Activated naive CD8-positive, alpha-beta T cell treated with anti-CD3 and anti-CD28 coated beads, Interleukin-2, amount 10 ng/mL, durations not matched to agents 7 days and 5 days (primary cell): ENCODE measurements at regions not wholly inside any gene's neighbourhood (a gene's known extent, or its start where the extent isn't known, plus 50 kb on each side); places are given as distances from the start of the nearest gene placed in this dataset.
"Not testable (repeated sequence)": the region's sequence is repeated elsewhere in the genome, so short reads cannot be mapped to it uniquely, and the experiment has no call there.

ENCODE experiments used
- ATAC-seq: fragments of 150-1000 bp; cut with Tn5 transposase; one replicate; pipeline ENCODE4 v1.10.0; 2021; ENCODE audit warnings: low read depth, moderate library complexity
- POLR2A ChIA-PET: fragments of 350-600 bp; sonication (Branson Sonifier 250); formaldehyde crosslinking; loops from one replicate; lab custom pipeline; 2021; ENCODE audit warnings: antibody characterized with exemption; lab: Charles Lee
- DNase-seq: peaks from one replicate; pipeline ENCODE4 v3.0.0; 2021
- H3K27ac Mint-ChIP-seq: one replicate; pipeline ENCODE4 v1.8.0; 2022; ENCODE audit warnings: mild to moderate bottlenecking, mixed read lengths
- H3K27me3 Mint-ChIP-seq: one replicate; pipeline ENCODE4 v1.8.0; 2022; ENCODE audit warnings: mild to moderate bottlenecking, moderate library complexity, mixed read lengths
- H3K36me3 Mint-ChIP-seq: one replicate; pipeline ENCODE4 v1.8.0; 2021; ENCODE audit warnings: mild to moderate bottlenecking, mixed read lengths
- H3K4me1 Mint-ChIP-seq: one replicate; pipeline ENCODE4 v1.8.0; 2021; ENCODE audit warnings: mixed read lengths
- H3K4me3 Mint-ChIP-seq: one replicate; pipeline ENCODE4 v1.8.0; 2022; ENCODE audit warnings: mild to moderate bottlenecking, moderate library complexity, mixed read lengths
- H3K9me3 Mint-ChIP-seq: one replicate; pipeline ENCODE4 v1.8.0; 2021; ENCODE audit warnings: mixed read lengths

GRCh38 chr3:20604659-20605058 lies 418.7 kb upstream of the SGO1 start:
- POLR2A ChIA-PET, result no interaction called here
- H3K27ac Mint-ChIP-seq, result no peak overlapping the region
- H3K9me3 Mint-ChIP-seq, result peaks cover 14% of the 10 kb centered on the region
- no peaks in the 10 kb centered on the region for H3K27me3 Mint-ChIP-seq
- H3K36me3 Mint-ChIP-seq, result no peaks in the 10 kb centered on the region
- H3K4me1 Mint-ChIP-seq, result no peaks in the 10 kb centered on the region
- DNase-seq, result no peak
- no peak overlapping the region for H3K4me3 Mint-ChIP-seq
- no peak for ATAC-seq

GRCh38 chr3:20589275-20589674 lies 403.3 kb upstream of the SGO1 start:
- no peaks in the 10 kb centered on the region for H3K27me3 Mint-ChIP-seq
- DNase-seq (no peak), ATAC-seq (no peak)
- H3K4me1 Mint-ChIP-seq, result no peaks in the 10 kb centered on the region
- no peaks in the 10 kb centered on the region for H3K36me3 Mint-ChIP-seq
- H3K9me3 Mint-ChIP-seq, result peaks cover 2% of the 10 kb centered on the region
- H3K4me3 Mint-ChIP-seq, result no peak overlapping the region
- POLR2A ChIA-PET, result no interaction called here
- no peak overlapping the region for H3K27ac Mint-ChIP-seq

GRCh38 chr3:20588781-20589180 lies 402.8 kb upstream of the SGO1 start:
- no peak for DNase-seq
- Mint-ChIP-seq H3K4me1 (no peaks in the 10 kb centered on the region), H3K4me3 (no peak overlapping the region), H3K36me3 (no peaks in the 10 kb centered on the region), H3K27ac (no peak overlapping the region), H3K9me3 (peaks cover 2% of the 10 kb centered on the region), H3K27me3 (no peaks in the 10 kb centered on the region)
- no peak for ATAC-seq
- POLR2A ChIA-PET, result no interaction called here

GRCh38 chr3:20583648-20584047 lies 397.6 kb upstream of the SGO1 start:
- H3K9me3 Mint-ChIP-seq, result no peaks in the 10 kb centered on the region
- POLR2A ChIA-PET, result no interaction called here
- H3K27ac Mint-ChIP-seq, result no peak overlapping the region
- H3K36me3 Mint-ChIP-seq, result no peaks in the 10 kb centered on the region
- H3K4me1 Mint-ChIP-seq, result no peaks in the 10 kb centered on the region
- DNase-seq (no peak), ATAC-seq (no peak)
- no peak overlapping the region for H3K4me3 Mint-ChIP-seq
- H3K27me3 Mint-ChIP-seq, result no peaks in the 10 kb centered on the region

- POLR2A ChIA-PET, result no interaction called here
- H3K27ac Mint-ChIP-seq, result no peak overlapping the region
- no peaks in the 10 kb centered on the region for H3K4me1 Mint-ChIP-seq
- H3K9me3 Mint-ChIP-seq, result no peaks in the 10 kb centered on the region
- no peaks in the 10 kb centered on the region for H3K36me3 Mint-ChIP-seq
- H3K4me3 Mint-ChIP-seq, result no peak overlapping the region
- no peaks in the 10 kb centered on the region for H3K27me3 Mint-ChIP-seq
- DNase-seq (no peak), ATAC-seq (no peak)
Measured at GRCh38 chr3:20576228-20576627, 390.2 kb upstream of the SGO1 start.

- DNase-seq (no peak), ATAC-seq (no peak)
- Mint-ChIP-seq H3K4me1 (no peaks in the 10 kb centered on the region), H3K9me3 (no peaks in the 10 kb centered on the region), H3K36me3 (no peaks in the 10 kb centered on the region), H3K27me3 (no peaks in the 10 kb centered on the region), H3K4me3 (no peak overlapping the region), H3K27ac (no peak overlapping the region)
- POLR2A ChIA-PET, result no interaction called here
Measured at GRCh38 chr3:20575146-20575545, 389.1 kb upstream of the SGO1 start.

GRCh38 chr3:20574746-20575145 lies 388.7 kb upstream of the SGO1 start:
- Mint-ChIP-seq H3K36me3 (no peaks in the 10 kb centered on the region), H3K4me1 (no peaks in the 10 kb centered on the region), H3K9me3 (no peaks in the 10 kb centered on the region), H3K27me3 (no peaks in the 10 kb centered on the region), H3K4me3 (no peak overlapping the region), H3K27ac (no peak overlapping the region)
- POLR2A ChIA-PET, result no interaction called here
- DNase-seq (no peak), ATAC-seq (no peak)

- POLR2A ChIA-PET, result no interaction called here
- ATAC-seq (no peak), DNase-seq (no peak)
- Mint-ChIP-seq H3K4me3 (no peak overlapping the region), H3K27ac (no peak overlapping the region), H3K27me3 (no peaks in the 10 kb centered on the region), H3K36me3 (no peaks in the 10 kb centered on the region), H3K9me3 (no peaks in the 10 kb centered on the region), H3K4me1 (no peaks in the 10 kb centered on the region)
Measured at GRCh38 chr3:20573175-20573574, 387.2 kb upstream of the SGO1 start.

- no peaks in the 10 kb centered on the region for H3K27me3 Mint-ChIP-seq
- H3K4me1 Mint-ChIP-seq, result no peaks in the 10 kb centered on the region
- no peak overlapping the region for H3K27ac Mint-ChIP-seq
- ATAC-seq (no peak), DNase-seq (no peak)
- no peak overlapping the region for H3K4me3 Mint-ChIP-seq
- POLR2A ChIA-PET, result no interaction called here
- no peaks in the 10 kb centered on the region for H3K36me3 Mint-ChIP-seq
- no peaks in the 10 kb centered on the region for H3K9me3 Mint-ChIP-seq
Measured at GRCh38 chr3:20572473-20572872, 386.5 kb upstream of the SGO1 start.

GRCh38 chr3:20569310-20569709 lies 383.3 kb upstream of the SGO1 start:
- Mint-ChIP-seq H3K27ac (no peak overlapping the region), H3K27me3 (peaks cover 2% of the 10 kb centered on the region), H3K9me3 (peaks cover 1% of the 10 kb centered on the region), H3K36me3 (no peaks in the 10 kb centered on the region), H3K4me3 (no peak overlapping the region), H3K4me1 (no peaks in the 10 kb centered on the region)
- POLR2A ChIA-PET, result no interaction called here
- ATAC-seq (no peak), DNase-seq (no peak)

GRCh38 chr3:20564966-20565365 lies 379.0 kb upstream of the SGO1 start:
- DNase-seq (no peak), ATAC-seq (no peak)
- Mint-ChIP-seq H3K9me3 (peaks cover 1% of the 10 kb centered on the region), H3K27me3 (peaks cover 2% of the 10 kb centered on the region), H3K4me1 (no peaks in the 10 kb centered on the region), H3K27ac (no peak overlapping the region), H3K36me3 (no peaks in the 10 kb centered on the region), H3K4me3 (no peak overlapping the region)
- POLR2A ChIA-PET, result no interaction called here

- Mint-ChIP-seq H3K9me3 (peaks cover 1% of the 10 kb centered on the region), H3K36me3 (no peaks in the 10 kb centered on the region), H3K4me3 (no peak overlapping the region), H3K27ac (no peak overlapping the region), H3K4me1 (no peaks in the 10 kb centered on the region), H3K27me3 (peaks cover 2% of the 10 kb centered on the region)
- POLR2A ChIA-PET, result no interaction called here
- DNase-seq (no peak), ATAC-seq (no peak)
Measured at GRCh38 chr3:20563985-20564384, 378.0 kb upstream of the SGO1 start.

GRCh38 chr3:20563251-20563650 lies 377.2 kb upstream of the SGO1 start:
- no peak for ATAC-seq
- no peak overlapping the region for H3K27ac Mint-ChIP-seq
- H3K36me3 Mint-ChIP-seq, result no peaks in the 10 kb centered on the region
- H3K4me1 Mint-ChIP-seq, result no peaks in the 10 kb centered on the region
- H3K9me3 Mint-ChIP-seq, result peaks cover 1% of the 10 kb centered on the region
- H3K27me3 Mint-ChIP-seq, result peaks cover 2% of the 10 kb centered on the region
- POLR2A ChIA-PET, result no interaction called here
- no peak for DNase-seq
- H3K4me3 Mint-ChIP-seq, result no peak overlapping the region

GRCh38 chr3:20561166-20561565 lies 375.2 kb upstream of the SGO1 start:
- ATAC-seq (no peak), DNase-seq (no peak)
- Mint-ChIP-seq H3K4me1 (no peaks in the 10 kb centered on the region), H3K9me3 (no peaks in the 10 kb centered on the region), H3K36me3 (no peaks in the 10 kb centered on the region), H3K27ac (no peak overlapping the region), H3K27me3 (peaks cover 2% of the 10 kb centered on the region), H3K4me3 (no peak overlapping the region)
- POLR2A ChIA-PET, result no interaction called here

GRCh38 chr3:20560446-20560845 lies 374.4 kb upstream of the SGO1 start:
- H3K4me3 Mint-ChIP-seq, H3K4me1 Mint-ChIP-seq, DNase-seq, POLR2A ChIA-PET, H3K27ac Mint-ChIP-seq, H3K9me3 Mint-ChIP-seq, H3K27me3 Mint-ChIP-seq, H3K36me3 Mint-ChIP-seq, ATAC-seq: not testable (repeated sequence)
